Neural progenitor cell (in vitro differentiated cells): ENCODE measurements at regions not wholly inside any gene's neighbourhood (a gene's known extent, or its start where the extent isn't known, plus 50 kb on each side); places are given as distances from the start of the nearest gene placed in this dataset.

Source experiments
- CTCF ChIP-seq: fragments of 200-600 bp; sonication (generic); IDR thresholded peaks from 2 replicates; pipeline ENCODE4 v1.5.1; 2017; ENCODE audit warnings: antibody characterized with exemption, mild to moderate bottlenecking
- EZH2 ChIP-seq: fragments of 200-600 bp; sonication (generic); IDR thresholded peaks from 2 replicates; pipeline ENCODE4 v1.6.1; 2017; ENCODE audit warnings: antibody characterized with exemption, mild to moderate bottlenecking, moderate library complexity
- EZH2phosphoT487 ChIP-seq: fragments of 200-600 bp; sonication (generic); IDR thresholded peaks from 2 replicates; pipeline ENCODE4 v1.6.1; 2017; ENCODE audit warnings: antibody characterized with exemption

- no peak for TF ChIP-seq CTCF
- no peak for TF ChIP-seq EZH2phosphoT487
- no peak for TF ChIP-seq EZH2
Observed at GRCh38 chr14:83006121-83006670, 1472.5 kb upstream of the SEL1L start.
